ENCODE measurements at regions not wholly inside any gene's neighbourhood (a gene's known extent, or its start where the extent isn't known, plus 50 kb on each side); places are given as distances from the start of the nearest gene placed in this dataset.

DNA sequence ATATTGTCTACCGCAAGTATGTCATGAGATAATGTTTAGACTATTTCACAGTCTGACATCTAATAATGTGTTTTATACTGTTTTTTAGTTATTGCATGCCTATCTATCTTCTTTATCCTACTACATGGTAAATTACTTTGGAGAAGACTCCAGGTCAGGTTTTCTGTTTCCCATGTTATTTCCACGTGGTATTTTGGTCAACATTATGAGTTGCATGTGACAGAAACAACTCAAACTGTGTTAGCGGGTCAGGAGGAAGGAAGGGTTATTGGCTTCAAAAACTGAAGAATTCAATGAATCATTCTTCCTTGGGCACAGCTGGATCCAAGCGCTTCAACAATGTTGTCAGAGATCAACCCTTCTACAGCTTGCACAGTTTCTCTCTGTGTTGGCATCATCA lies 252.1 kb upstream of the CCNG1 start:
- DNase-seq (ENCODE audit: low spot score): no peak
- TF ChIP-seq, protein P1, sequence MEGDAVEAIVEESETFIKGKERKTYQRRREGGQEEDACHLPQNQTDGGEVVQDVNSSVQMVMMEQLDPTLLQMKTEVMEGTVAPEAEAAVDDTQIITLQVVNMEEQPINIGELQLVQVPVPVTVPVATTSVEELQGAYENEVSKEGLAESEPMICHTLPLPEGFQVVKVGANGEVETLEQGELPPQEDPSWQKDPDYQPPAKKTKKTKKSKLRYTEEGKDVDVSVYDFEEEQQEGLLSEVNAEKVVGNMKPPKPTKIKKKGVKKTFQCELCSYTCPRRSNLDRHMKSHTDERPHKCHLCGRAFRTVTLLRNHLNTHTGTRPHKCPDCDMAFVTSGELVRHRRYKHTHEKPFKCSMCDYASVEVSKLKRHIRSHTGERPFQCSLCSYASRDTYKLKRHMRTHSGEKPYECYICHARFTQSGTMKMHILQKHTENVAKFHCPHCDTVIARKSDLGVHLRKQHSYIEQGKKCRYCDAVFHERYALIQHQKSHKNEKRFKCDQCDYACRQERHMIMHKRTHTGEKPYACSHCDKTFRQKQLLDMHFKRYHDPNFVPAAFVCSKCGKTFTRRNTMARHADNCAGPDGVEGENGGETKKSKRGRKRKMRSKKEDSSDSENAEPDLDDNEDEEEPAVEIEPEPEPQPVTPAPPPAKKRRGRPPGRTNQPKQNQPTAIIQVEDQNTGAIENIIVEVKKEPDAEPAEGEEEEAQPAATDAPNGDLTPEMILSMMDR (IDR thresholded peaks at IDR 0.05; ENCODE audit: extremely low read depth, missing control alignments): no peak

DNA sequence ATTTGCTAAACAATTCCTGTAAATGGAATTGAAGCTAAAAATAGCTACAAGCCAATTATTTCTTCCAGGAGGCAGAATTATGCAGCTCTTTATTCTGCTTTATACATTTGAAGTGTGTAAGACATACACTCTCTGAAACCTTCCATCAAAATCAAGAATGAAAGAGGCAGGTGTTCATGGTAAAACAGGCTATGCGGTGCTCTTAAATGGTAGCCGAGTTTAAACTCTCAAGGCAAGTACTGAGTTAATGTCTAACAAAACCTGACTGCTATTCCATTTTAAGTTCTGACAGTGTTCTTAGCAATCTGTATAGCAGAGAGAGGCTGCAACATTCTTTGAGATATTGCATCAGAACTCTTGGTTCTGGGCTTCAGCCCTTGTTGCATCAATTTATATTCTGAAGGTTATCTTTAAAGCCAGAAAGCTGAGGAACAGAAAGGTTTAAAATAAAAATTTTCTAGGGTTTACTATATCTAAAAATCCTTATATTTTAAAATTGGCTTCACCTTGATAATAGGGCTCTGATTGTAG lies 248.3 kb upstream of the CCNG1 start:
- TF ChIP-seq, protein P1 (IDR thresholded peaks at IDR 0.05; ENCODE audit: extremely low read depth, missing control alignments): no peak

DNA sequence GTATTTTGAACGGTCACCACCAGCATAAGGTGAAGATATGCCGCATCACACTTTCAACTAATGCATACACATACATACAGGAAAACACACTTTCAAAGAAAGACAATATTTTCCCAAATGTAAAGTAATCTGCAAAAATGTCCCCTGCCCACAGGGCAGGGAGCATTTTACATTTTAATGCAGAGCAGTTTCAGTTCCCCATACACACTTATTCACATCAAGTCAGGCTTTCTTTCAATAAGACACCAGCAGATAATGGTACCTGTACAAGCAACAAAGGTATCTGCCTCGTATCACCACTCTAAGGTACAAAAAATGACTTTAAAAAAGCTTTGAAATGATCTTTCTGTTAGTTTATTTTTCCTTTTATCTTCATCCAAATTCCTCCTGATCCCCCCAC lies 247.1 kb upstream of the CCNG1 start:
- TF ChIP-seq, protein P1 (IDR thresholded peaks at IDR 0.05; ENCODE audit: extremely low read depth, missing control alignments): no peak

More for the DNA sequence above, 248.3 kb upstream of the CCNG1 start:
- no peak for DNase-seq (ENCODE audit: low spot score)

DNA sequence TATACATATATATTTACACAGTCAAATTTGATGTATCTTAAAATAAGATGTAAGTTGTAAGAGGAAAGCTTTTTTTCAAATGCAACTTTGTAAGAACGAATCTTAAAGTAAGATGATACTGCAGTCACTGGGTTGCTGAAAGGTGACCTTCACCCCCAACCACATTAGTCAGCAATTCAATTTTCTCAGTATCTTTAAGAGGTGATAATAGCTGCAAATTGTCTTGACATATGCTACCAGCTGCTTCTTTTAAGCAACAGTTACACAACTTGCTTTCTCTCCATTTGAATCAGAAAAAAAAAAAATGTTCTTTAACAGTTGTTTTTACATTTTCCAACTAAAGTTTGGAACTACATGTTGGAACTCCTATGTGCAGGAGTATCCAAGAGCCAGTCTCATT lies 246.6 kb upstream of the CCNG1 start:
- TF ChIP-seq, protein P1 (IDR thresholded peaks at IDR 0.05; ENCODE audit: extremely low read depth, missing control alignments): no peak
- no peak for DNase-seq (ENCODE audit: low spot score)

More for the DNA sequence above, 247.1 kb upstream of the CCNG1 start:
- DNase-seq (ENCODE audit: low spot score): no peak

DNA sequence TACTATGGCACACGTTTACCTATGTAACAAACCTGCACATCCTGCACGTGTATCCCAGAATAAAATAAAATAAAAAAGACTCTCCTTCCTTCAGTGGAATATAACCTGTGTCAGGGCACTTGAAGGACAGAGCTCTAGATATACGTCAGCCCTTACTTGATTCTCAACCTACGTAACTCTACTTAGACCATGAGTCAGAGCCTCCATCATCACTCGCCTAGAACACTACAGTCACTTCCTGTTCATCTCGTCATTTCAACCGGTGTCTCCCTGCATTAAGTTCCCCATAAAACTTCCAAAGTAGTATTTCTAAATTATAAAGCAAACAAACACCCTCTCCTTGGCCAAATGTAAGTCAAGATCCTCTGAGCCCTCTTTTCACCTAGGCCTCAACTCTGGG lies 243.5 kb upstream of the CCNG1 start:
- TF ChIP-seq, protein P1 (IDR thresholded peaks at IDR 0.05; ENCODE audit: extremely low read depth, missing control alignments): no peak
- DNase-seq (ENCODE audit: low spot score): no peak

DNA sequence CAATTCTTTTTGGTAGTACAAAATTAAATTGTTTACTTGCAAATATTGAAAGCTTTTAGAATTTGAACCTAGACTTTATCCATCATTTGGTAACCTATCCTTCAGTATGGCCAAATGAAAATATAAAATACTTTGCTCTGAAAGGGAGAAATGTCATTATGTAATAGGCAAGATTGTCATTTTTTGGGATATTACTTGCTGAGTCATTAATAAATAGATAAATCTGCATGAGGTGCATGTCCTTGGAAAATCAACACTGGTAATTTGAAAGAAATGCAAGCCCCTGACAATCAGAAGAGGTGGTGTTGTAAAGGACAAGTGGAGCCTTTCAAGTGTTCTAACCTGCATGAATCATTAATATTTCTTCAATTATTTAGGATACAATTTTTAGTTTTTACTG lies 231.8 kb upstream of the CCNG1 start:
- TF ChIP-seq, protein P1 (IDR thresholded peaks at IDR 0.05; ENCODE audit: extremely low read depth, missing control alignments): no peak
- no peak for DNase-seq (ENCODE audit: low spot score)

DNA sequence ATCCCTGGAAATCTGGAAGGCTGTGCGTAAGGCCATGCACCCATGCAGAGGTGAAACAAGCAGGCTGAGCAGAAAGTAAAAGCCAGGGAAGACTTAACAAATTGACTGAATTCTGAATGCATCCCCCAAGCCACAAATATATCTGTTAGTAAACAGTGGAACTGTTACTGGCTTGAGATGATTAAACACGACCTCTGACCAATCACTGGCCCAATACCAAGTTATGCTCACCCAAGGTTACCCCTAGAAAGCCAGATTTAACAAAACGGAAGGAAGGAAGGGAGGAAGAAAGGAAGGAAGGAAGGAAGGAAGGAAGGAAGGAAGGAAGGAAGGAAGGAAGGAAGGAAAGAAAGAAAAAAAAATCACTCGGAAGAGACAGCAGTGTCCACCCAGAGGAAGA lies 215.8 kb upstream of the CCNG1 start:
- TF ChIP-seq, protein P1 (IDR thresholded peaks at IDR 0.05; ENCODE audit: extremely low read depth, missing control alignments): no peak
- DNase-seq (ENCODE audit: low spot score): no peak
